DND-41 (cell line): ENCODE measurements at regions not wholly inside any gene's neighbourhood (a gene's known extent, or its start where the extent isn't known, plus 50 kb on each side); places are given as distances from the start of the nearest gene placed in this dataset.

Experiments
- CTCF ChIP-seq: IDR thresholded peaks from 2 replicates; pipeline ENCODE4 v1.5.1; 2012; ENCODE audit warnings: borderline replicate concordance, low read length, moderate library complexity, mild to moderate bottlenecking; ENCODE audit not compliant: poor library complexity, severe bottlenecking; ENCODE audit errors: extremely low read depth
- EZH2 ChIP-seq: IDR thresholded peaks from 3 replicates; pipeline ENCODE4 v1.6.1; 2012; ENCODE audit warnings: borderline replicate concordance, low read depth, mild to moderate bottlenecking, moderate library complexity, low read length, inconsistent platforms; ENCODE audit not compliant: severe bottlenecking

GRCh38 chr5:25540628-25541027 lies 895.9 kb upstream of the CDH10 start:
- TF ChIP-seq CTCF = no peak
- no peak for TF ChIP-seq EZH2
